ENCODE measurements at regions not wholly inside any gene's neighbourhood (a gene's known extent, or its start where the extent isn't known, plus 50 kb on each side); places are given as distances from the start of the nearest gene placed in this dataset.
A peak's percentile ranks its signal among the peaks of the same experiment; 100 is the strongest.
"Not testable (repeated sequence)": the region's sequence is repeated elsewhere in the genome, so short reads cannot be mapped to it uniquely, and the experiment has no call there.

DNA sequence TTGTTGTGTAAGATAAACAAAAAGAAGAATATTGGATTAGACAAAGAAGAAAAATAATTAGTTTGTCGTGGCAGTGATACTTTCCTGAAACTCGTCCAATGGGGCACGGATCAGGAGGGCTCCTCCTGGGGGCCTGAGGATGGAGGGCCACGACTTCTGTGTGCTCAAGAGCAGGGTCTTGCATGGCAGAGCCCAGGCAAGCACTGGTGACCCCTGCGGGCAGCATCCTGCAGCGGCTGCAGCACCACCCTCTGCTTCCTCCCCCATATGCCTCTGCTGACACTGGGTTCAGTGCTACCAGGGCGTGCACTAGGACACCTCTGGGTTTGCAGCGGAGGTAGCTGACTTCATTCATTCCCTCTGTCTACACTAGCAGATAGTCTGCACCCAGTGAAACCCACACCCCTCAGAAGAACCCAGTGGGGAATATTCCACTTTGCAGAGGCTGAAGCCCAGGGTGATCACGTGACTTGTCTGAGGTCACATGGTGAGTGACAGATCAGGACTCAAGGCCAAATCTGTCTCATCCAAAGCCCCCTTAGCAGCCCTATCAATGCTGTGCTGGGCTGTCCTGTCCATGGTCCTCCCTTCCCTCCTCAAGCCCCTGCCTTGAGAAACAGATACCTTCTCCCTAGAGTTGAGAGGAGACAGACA, 375.5 kb downstream of the TCERG1L start:
- DNase-seq (ENCODE audit: low read depth, low spot score), result no peak
- peak overlapping the region; percentile 32 for H3K27ac Mint-ChIP-seq (ENCODE audit: unreplicated experiment)
- no peak for TF ChIP-seq CTCF (conservative IDR thresholded peaks at IDR 0.05)
- no peaks in the 10 kb centered on the region for H3K36me3 Mint-ChIP-seq (ENCODE audit: low read depth)
- H3K27me3 Mint-ChIP-seq (ENCODE audit: low read depth), result peaks cover 25% of the 10 kb centered on the region
- H3K4me1 Mint-ChIP-seq, result peaks cover 11% of the 10 kb centered on the region
- no peak overlapping the region for H3K4me3 Mint-ChIP-seq
- no peaks in the 10 kb centered on the region for H3K9me3 Mint-ChIP-seq

- no peak for DNase-seq (ENCODE audit: low read depth, low spot score)
- H3K4me3 Mint-ChIP-seq, result no peak overlapping the region
- TF ChIP-seq CTCF (conservative IDR thresholded peaks at IDR 0.05), result no peak
- H3K27me3 Mint-ChIP-seq (ENCODE audit: low read depth), result peaks cover 23% of the 10 kb centered on the region
- peaks cover 11% of the 10 kb centered on the region for H3K4me1 Mint-ChIP-seq
- no peaks in the 10 kb centered on the region for H3K9me3 Mint-ChIP-seq
- no peaks in the 10 kb centered on the region for H3K36me3 Mint-ChIP-seq (ENCODE audit: low read depth)
- H3K27ac Mint-ChIP-seq (ENCODE audit: unreplicated experiment), result no peak overlapping the region
Measured at GRCh38 chr10:130936851-130937250, 374.7 kb downstream of the TCERG1L start.

- H3K4me3 Mint-ChIP-seq, result no peak overlapping the region
- peaks cover 11% of the 10 kb centered on the region for H3K4me1 Mint-ChIP-seq
- no peak for DNase-seq (ENCODE audit: low read depth, low spot score)
- H3K27ac Mint-ChIP-seq (ENCODE audit: unreplicated experiment), result no peak overlapping the region
- no peaks in the 10 kb centered on the region for H3K36me3 Mint-ChIP-seq (ENCODE audit: low read depth)
- no peak for TF ChIP-seq CTCF (conservative IDR thresholded peaks at IDR 0.05)
- no peaks in the 10 kb centered on the region for H3K9me3 Mint-ChIP-seq
- peaks cover 21% of the 10 kb centered on the region for H3K27me3 Mint-ChIP-seq (ENCODE audit: low read depth)
Measured at GRCh38 chr10:130938051-130938450, 373.5 kb downstream of the TCERG1L start.

GRCh38 chr10:130938891-130939290, 372.6 kb downstream of the TCERG1L start:
- Mint-ChIP-seq H3K27me3 (ENCODE audit: low read depth) (peaks cover 21% of the 10 kb centered on the region), H3K4me1 (peaks cover 11% of the 10 kb centered on the region)
- not testable (repeated sequence) for H3K36me3 Mint-ChIP-seq (ENCODE audit: low read depth); H3K4me3 Mint-ChIP-seq; H3K9me3 Mint-ChIP-seq; H3K27ac Mint-ChIP-seq (ENCODE audit: unreplicated experiment); DNase-seq (ENCODE audit: low read depth, low spot score)

DNA sequence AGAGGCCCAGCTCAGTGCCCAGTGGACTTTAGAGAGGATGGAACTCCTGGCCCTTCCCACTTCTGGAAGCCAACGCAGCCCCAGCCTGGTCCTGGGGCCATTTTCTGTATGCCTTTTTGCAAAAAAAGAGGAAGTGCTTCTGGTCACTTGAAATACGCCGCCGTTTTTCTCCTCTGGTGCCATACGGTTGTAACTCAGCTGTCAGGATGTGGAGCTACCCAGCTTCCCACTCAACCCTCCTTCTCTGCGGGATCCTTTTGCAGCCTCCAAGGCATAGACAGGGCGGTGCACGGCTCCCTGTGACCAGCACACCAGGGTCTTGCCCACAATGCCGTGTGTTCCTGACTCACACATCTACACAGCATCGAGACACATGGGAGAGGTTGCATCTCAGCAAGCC, 369.6 kb downstream of the TCERG1L start:
- DNase-seq (ENCODE audit: low read depth, low spot score), result no peak
- Mint-ChIP-seq H3K4me1 (no peaks in the 10 kb centered on the region), H3K36me3 (ENCODE audit: low read depth) (no peaks in the 10 kb centered on the region), H3K27ac (ENCODE audit: unreplicated experiment) (no peak overlapping the region), H3K4me3 (no peak overlapping the region), H3K27me3 (ENCODE audit: low read depth) (peaks cover 16% of the 10 kb centered on the region), H3K9me3 (no peaks in the 10 kb centered on the region)
- TF ChIP-seq CTCF (conservative IDR thresholded peaks at IDR 0.05), result no peak

GRCh38 chr10:130952086-130952485, 359.4 kb downstream of the TCERG1L start:
- no peaks in the 10 kb centered on the region for H3K9me3 Mint-ChIP-seq
- H3K4me1 Mint-ChIP-seq, result no peaks in the 10 kb centered on the region
- no peaks in the 10 kb centered on the region for H3K36me3 Mint-ChIP-seq (ENCODE audit: low read depth)
- DNase-seq (ENCODE audit: low read depth, low spot score), result no peak
- H3K27ac Mint-ChIP-seq (ENCODE audit: unreplicated experiment), result no peak overlapping the region
- H3K27me3 Mint-ChIP-seq (ENCODE audit: low read depth), result peaks cover 6% of the 10 kb centered on the region
- no peak overlapping the region for H3K4me3 Mint-ChIP-seq
- no peak for TF ChIP-seq CTCF (conservative IDR thresholded peaks at IDR 0.05)

All from neural crest cell (in vitro differentiated cells).